ENCODE measurements at regions not wholly inside any gene's neighbourhood (a gene's known extent, or its start where the extent isn't known, plus 50 kb on each side); places are given as distances from the start of the nearest gene placed in this dataset.

- DNase-seq (no peak), ATAC-seq (no peak)
- Histone ChIP-seq H3K9me3 (no peaks in the 10 kb centered on the region), H3K4me1 (no peaks in the 10 kb centered on the region), H3K4me3 (no peak overlapping the region), H3K27ac (no peak overlapping the region), H3K36me3 (no peaks in the 10 kb centered on the region), H3K27me3 (no peaks in the 10 kb centered on the region)
- TF ChIP-seq CTCF (IDR thresholded peaks at IDR 0.05) = no peak
- intact Hi-C loops (cut with DNase I) = no loop called here
Measured at GRCh38 chr10:8498290-8498689, 443.8 kb downstream of the GATA3 start.

DNA sequence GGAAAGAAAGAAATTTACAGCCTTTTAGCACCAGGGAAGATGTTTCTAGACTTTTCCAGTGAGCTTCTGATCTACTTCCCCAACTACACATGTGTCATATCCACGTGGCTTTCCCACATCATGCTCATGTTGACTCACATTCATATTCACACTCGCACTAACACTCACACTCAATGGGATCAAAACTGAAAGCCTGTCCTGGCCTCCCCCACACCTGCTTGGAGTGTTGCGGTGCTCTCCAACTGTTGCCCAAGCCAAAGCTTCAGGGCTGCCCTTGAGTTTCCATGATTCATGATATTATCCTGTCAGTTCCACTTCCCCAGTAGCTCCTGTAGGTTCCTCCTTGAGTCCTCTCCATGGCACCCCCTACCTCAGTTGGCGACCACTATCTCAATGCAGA is 444.4 kb downstream of the GATA3 start:
- Histone ChIP-seq H3K4me3 (no peak overlapping the region), H3K36me3 (no peaks in the 10 kb centered on the region), H3K9me3 (no peaks in the 10 kb centered on the region), H3K4me1 (no peaks in the 10 kb centered on the region), H3K27ac (no peak overlapping the region), H3K27me3 (no peaks in the 10 kb centered on the region)
- DNase-seq = no peak
- intact Hi-C loops (cut with DNase I) = no loop called here
- ATAC-seq = no peak
- TF ChIP-seq CTCF (IDR thresholded peaks at IDR 0.05) = no peak

DNA sequence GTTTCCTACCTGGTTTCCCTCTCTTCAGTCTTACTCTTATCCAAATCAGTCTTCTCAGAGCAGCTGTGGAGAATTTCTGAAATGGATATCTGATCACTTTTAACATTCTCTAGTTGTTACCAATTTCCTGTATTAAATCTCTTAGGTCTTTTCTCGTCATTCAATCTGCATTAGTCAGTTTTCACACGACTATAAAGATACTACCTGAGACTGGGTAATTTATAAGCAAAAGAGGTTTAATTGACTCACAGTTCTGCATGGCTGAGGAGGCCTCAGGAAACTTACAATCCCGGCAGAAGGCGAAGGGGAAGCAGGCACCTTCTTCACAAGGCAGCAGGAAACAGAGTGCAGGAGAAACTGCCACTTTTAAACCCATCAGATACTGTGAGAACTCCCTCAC is 444.8 kb downstream of the GATA3 start:
- intact Hi-C loops (cut with DNase I) = no loop called here
- peaks cover 4% of the 10 kb centered on the region for H3K27me3 ChIP-seq
- H3K4me3 ChIP-seq = no peak overlapping the region
- DNase-seq (no peak), ATAC-seq (no peak)
- H3K9me3 ChIP-seq = no peaks in the 10 kb centered on the region
- no peak for TF ChIP-seq CTCF (IDR thresholded peaks at IDR 0.05)
- no peak overlapping the region for H3K27ac ChIP-seq
- no peaks in the 10 kb centered on the region for H3K36me3 ChIP-seq
- no peaks in the 10 kb centered on the region for H3K4me1 ChIP-seq

DNA sequence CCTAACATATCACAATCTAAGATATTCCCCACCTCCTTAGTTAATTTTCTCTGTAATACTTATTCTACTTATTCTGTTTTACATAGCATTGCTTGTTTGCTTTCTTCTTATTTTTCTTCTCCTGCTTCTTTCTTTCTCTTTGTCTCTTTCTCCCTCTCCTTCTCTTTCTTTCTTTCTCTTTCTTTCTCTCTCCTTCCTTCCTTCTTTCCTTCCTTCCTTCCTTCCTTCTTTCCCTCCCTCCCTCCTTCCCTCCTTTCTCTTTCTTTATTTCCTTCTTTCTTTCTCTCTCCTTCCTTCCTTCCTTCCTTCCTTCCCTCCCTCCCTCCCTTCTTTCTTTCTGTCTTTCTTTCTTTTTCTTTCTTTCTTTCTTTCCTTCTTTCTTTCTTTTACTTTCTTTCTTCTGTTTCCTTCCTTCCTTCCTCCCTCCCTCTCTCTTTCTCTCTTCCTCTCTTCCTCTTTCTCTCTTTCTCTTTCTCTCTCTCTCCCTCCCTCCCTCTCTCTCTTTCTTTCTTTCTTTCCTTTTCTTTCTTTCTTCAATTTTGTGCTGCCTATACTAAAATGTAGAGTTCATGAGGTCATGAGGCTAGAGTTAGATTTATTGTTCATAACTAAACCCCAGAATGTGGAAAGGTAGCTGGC is 445.4 kb downstream of the GATA3 start:
- Histone ChIP-seq H3K27me3 (peaks cover 7% of the 10 kb centered on the region), H3K4me1 (no peaks in the 10 kb centered on the region), H3K27ac (no peak overlapping the region), H3K4me3 (no peak overlapping the region), H3K36me3 (no peaks in the 10 kb centered on the region), H3K9me3 (no peaks in the 10 kb centered on the region)
- TF ChIP-seq CTCF (IDR thresholded peaks at IDR 0.05) = no peak
- ATAC-seq (no peak), DNase-seq (no peak)
- intact Hi-C loops (cut with DNase I) = no loop called here

- Histone ChIP-seq H3K27me3 (peaks cover 10% of the 10 kb centered on the region), H3K9me3 (no peaks in the 10 kb centered on the region), H3K4me1 (no peaks in the 10 kb centered on the region), H3K27ac (no peak overlapping the region), H3K36me3 (no peaks in the 10 kb centered on the region), H3K4me3 (no peak overlapping the region)
- TF ChIP-seq CTCF (IDR thresholded peaks at IDR 0.05) = no peak
- DNase-seq (no peak), ATAC-seq (no peak)
- intact Hi-C loops (cut with DNase I) = no loop called here
Measured at GRCh38 chr10:8502573-8502972, 448.1 kb downstream of the GATA3 start.

GRCh38 chr10:8504499-8504898 is 450.0 kb downstream of the GATA3 start:
- Histone ChIP-seq H3K4me1 (no peaks in the 10 kb centered on the region), H3K4me3 (no peak overlapping the region), H3K9me3 (no peaks in the 10 kb centered on the region), H3K27ac (no peak overlapping the region), H3K27me3 (peaks cover 20% of the 10 kb centered on the region), H3K36me3 (no peaks in the 10 kb centered on the region)
- ATAC-seq (no peak), DNase-seq (no peak)
- TF ChIP-seq CTCF (IDR thresholded peaks at IDR 0.05) = no peak
- intact Hi-C loops (cut with DNase I) = no loop called here
